ENCODE measurements at regions not wholly inside any gene's neighbourhood (a gene's known extent, or its start where the extent isn't known, plus 50 kb on each side); places are given as distances from the start of the nearest gene placed in this dataset.

GRCh38 chr13:105565136-105565727, 970.2 kb downstream of the EFNB2 start:
- intact Hi-C loops (cut with micrococcal nuclease), result no loop called here

GRCh38 chr13:105552078-105552477, 983.4 kb downstream of the EFNB2 start:
- intact Hi-C loops (cut with micrococcal nuclease), result no loop called here

GRCh38 chr13:105547851-105548250, 987.6 kb downstream of the EFNB2 start:
- intact Hi-C loops (cut with micrococcal nuclease), result no loop called here

DNA sequence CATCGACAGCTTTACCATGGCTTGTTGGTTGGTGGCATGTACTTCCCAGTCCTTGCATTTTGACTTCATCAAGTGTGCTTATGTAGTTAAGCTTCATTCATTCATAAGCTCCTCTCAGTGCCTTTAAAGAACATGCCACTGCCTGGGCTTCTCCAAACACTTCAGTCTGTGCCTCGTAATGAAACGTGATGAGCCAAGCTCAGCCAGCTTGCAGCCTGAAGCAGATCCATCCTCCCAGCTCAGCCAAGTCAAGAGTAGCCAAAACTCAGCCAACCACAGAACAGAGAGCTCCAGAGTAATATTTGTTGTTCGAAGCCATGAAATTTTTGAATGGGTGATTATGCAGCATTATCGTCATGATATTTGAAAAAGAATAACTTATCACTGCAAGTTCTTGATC, 989.7 kb downstream of the EFNB2 start:
- intact Hi-C loops (cut with micrococcal nuclease), result no loop called here

GRCh38 chr13:105543742-105544141, 991.7 kb downstream of the EFNB2 start:
- intact Hi-C loops (cut with micrococcal nuclease), result no loop called here

- intact Hi-C loops (cut with micrococcal nuclease), result no loop called here
These were observed 993.9 kb downstream of the EFNB2 start for GRCh38 chr13:105541565-105541964.

- intact Hi-C loops (cut with micrococcal nuclease), result no loop called here
These were observed 997.1 kb downstream of the EFNB2 start for GRCh38 chr13:105538346-105538745.

- intact Hi-C loops (cut with micrococcal nuclease), result no loop called here
These were observed 998.3 kb downstream of the EFNB2 start for GRCh38 chr13:105537113-105537512.

GRCh38 chr13:105530468-105530867, 1005.0 kb downstream of the EFNB2 start:
- intact Hi-C loops (cut with micrococcal nuclease), result no loop called here

- intact Hi-C loops (cut with micrococcal nuclease), result no loop called here
These were observed 1008.3 kb downstream of the EFNB2 start for GRCh38 chr13:105527127-105527526.

GRCh38 chr13:105519771-105520170, 1015.7 kb downstream of the EFNB2 start:
- intact Hi-C loops (cut with micrococcal nuclease), result no loop called here

DNA sequence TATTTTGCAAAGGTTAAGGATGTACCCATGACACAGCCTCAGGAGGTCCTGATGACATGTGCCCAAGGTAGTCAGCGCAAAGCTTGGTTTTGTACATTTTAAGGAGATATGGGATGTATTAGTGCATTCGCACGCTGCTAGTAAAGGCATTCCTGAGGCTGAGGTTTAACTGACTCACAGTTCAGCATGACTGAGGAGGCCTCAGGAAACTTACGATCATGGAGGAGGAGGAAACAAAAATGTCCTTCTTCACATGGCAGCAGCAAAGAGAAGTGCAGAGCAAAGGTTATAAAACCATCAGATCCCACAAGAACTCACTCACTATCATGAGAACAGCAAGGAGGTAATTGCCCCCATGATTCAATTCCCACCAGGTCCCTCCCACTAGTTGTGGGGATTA, 1017.4 kb downstream of the EFNB2 start:
- intact Hi-C loops (cut with micrococcal nuclease), result no loop called here

GRCh38 chr13:105514401-105514800, 1021.1 kb downstream of the EFNB2 start:
- intact Hi-C loops (cut with micrococcal nuclease), result no loop called here

GRCh38 chr13:105513448-105513847, 1022.0 kb downstream of the EFNB2 start:
- intact Hi-C loops (cut with micrococcal nuclease), result no loop called here

- intact Hi-C loops (cut with micrococcal nuclease), result no loop called here
These were observed 1025.3 kb downstream of the EFNB2 start for GRCh38 chr13:105509981-105510762.

DNA sequence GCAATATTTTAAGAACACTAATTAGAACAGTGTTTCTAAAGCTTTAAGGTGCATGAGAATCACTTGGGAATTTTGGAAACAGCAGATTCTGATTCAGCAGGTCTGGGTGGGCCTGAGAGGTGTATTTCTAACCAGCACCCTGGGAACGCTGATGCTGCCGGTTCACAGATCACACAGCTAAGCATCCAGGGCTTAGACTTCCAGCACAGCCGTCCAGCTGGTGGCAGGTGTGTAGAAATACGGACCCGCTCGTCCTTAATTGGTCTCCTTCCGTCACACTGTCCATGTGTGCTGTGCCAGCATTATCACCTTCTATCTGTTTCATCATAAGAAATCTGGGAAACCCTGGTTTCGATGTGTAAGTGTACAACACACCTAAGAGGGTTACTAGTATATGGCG, 1029.0 kb downstream of the EFNB2 start:
- intact Hi-C loops (cut with micrococcal nuclease), result no loop called here

GRCh38 chr13:105502193-105502592, 1033.3 kb downstream of the EFNB2 start:
- intact Hi-C loops (cut with micrococcal nuclease), result no loop called here

DNA sequence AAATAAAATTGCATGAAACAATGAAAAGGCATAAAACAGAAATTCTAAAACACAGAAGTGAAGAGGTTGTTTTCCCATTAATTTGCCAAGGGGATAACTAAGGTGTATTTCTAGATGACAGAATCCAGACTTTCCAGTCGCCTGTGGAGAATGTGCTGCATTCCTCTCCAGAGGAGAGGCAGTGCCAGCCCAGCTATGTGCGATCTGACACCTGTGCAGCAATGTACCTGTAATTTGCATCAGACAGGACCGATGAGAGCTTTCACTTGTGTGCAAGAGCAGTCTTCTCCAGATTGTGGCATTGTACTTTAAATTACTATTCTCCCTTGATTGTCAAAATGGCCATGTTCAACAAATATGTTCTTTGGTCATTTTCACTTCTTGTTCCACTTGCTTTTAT, 1037.9 kb downstream of the EFNB2 start:
- intact Hi-C loops (cut with micrococcal nuclease), result no loop called here

DNA sequence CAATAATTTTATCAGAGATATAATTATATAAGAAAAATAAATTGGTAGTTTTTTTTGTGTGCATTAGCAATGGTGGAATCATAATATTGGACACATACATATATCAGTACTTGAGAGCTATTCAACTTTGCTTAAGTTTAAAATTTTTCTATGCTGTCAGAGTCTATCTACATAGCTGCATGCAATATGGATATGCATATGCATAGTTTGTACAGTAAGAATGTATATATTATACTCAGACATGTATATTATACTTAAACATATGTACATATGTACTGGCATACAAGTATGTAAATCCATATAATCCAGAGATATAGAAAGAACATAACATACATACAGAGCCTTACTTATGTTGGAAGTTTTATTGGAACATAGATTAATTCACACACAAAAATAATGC, 1043.2 kb downstream of the EFNB2 start:
- intact Hi-C loops (cut with micrococcal nuclease), result no loop called here

- intact Hi-C loops (cut with micrococcal nuclease), result no loop called here
These were observed 1044.1 kb downstream of the EFNB2 start for GRCh38 chr13:105491345-105491744.

GRCh38 chr13:105485081-105485480, 1050.4 kb downstream of the EFNB2 start:
- intact Hi-C loops (cut with micrococcal nuclease), result no loop called here

DNA sequence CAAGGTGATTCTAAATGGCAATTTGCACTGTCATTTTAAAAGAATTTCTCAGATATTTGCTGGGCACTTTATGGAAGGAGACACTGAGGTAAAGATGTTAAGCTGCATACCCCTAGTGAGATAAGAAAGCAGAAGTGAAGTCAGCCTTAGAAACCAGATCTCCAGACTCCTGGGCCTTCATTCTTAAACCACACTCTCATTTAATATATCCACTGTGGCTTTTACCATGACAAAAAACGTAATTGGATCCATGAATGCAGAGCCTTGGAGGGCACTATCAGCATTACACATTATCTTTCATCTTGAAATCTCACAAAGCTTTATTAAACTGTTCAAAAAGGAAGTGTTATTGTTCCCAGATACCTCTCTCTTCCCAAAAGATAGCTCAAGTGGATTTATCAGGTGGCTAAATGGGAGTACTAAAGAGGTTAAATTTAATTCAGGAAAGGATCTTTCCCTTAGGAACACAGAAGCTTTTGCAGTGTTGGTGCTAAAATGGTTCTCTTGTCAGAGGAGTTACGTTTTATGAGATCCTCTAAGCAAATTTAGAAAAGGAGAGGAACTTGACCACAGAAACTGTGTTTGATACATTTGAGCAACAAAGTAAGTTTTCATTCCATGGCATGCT, 1060.4 kb downstream of the EFNB2 start:
- intact Hi-C loops (cut with micrococcal nuclease), result no loop called here

- intact Hi-C loops (cut with micrococcal nuclease), result no loop called here
These were observed 1063.8 kb downstream of the EFNB2 start for GRCh38 chr13:105471673-105472072.
